ENCODE measurements at regions not wholly inside any gene's neighbourhood (a gene's known extent, or its start where the extent isn't known, plus 50 kb on each side); places are given as distances from the start of the nearest gene placed in this dataset.
A peak's percentile ranks its signal among the peaks of the same experiment; 100 is the strongest.

DNA sequence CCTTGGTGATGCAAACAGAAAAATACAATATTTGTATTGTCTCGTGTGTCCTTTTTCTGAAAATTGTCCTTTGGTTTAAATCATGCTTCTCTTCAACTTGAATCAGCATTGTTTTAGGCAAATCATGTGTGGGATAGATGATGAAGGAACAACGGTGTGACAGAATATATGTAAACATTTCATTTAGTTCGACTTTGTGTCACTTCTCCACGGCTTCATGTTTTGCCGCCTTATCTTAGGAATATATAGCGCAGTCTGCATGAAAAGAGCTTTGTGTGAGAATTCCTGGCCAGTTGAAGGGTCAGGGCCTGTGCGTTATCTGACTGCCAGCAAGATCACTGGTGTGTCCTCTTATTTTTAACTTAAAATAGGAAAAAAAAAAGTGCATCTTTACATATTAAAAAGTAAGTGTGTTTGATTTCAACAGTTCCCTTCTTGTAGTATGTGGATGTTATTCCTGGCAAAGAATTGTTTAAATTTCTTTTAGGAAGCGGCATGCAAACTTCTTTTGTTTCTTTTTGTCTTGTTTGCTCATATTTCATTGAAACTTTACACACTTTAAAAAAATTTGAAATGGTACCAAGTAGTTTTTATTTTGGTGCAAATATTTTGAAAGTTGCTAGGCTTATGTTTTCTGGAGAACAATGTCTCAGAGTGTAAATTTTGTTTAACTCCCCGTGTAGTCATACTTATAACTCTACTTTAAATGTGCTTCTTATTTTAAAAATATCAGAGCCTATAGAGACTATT, 465.2 kb downstream of the USP25 start:
- 5 to 14% (median 10%) methylated on average over 9 of the region's 9 CpGs for WGBS, 4 donors
- TF ChIP-seq POLR2A (IDR thresholded peaks at IDR 0.05) (no peak), CTCF (IDR thresholded peaks at IDR 0.05) (no peak)
- DNase-seq, result peak in 1 of 5 donors; percentile 18

GRCh38 chr21:16195538-16195910, 465.7 kb downstream of the USP25 start:
- Histone ChIP-seq H3K27me3 (no peaks in the 10 kb centered on the region), H3K9me3 (peaks cover 0 to 17% (median 0%) of the 10 kb centered on the region in 12 donors), H3K27ac (peak overlapping the region; percentile 19 to 80 (median 68)), H3K4me1 (peaks cover 0 to 23% (median 0%) of the 10 kb centered on the region in 12 donors), H3K4me3 (peak overlapping the region; percentile 6 to 63 (median 48)), H3K36me3 (no peaks in the 10 kb centered on the region)
- no peak for TF ChIP-seq CTCF (IDR thresholded peaks at IDR 0.05)
- TF ChIP-seq POLR2A (IDR thresholded peaks at IDR 0.05), result no peak
- intact Hi-C loops (cut with DNase I), result loop anchor here (1.0 to 10.0 kb wide), 8 partner anchors 109 to 227 kb away; no protein-coding TSS in a partner anchor
- ATAC-seq, result peak in 1 of 4 donors; percentile 37
- WGBS, 4 donors, result 12 to 21% (median 17%) methylated on average over 4 of the region's 4 CpGs
- DNase-seq, result no peak

More for the DNA sequence above, 465.2 kb downstream of the USP25 start:
- intact Hi-C loops (cut with DNase I), result loop anchor here (1.0 to 10.0 kb wide), 10 partner anchors 110 to 227 kb away; no protein-coding TSS in a partner anchor
- H3K4me3 ChIP-seq, result peak overlapping the region; percentile 6 to 63 (median 48)
- peak overlapping the region; percentile 19 to 80 (median 68) for H3K27ac ChIP-seq
- peak in 3 of 4 donors; percentile 21 to 55 (median 47) for ATAC-seq
- H3K36me3 ChIP-seq, result no peaks in the 10 kb centered on the region
- no peaks in the 10 kb centered on the region for H3K27me3 ChIP-seq
- peaks cover 0 to 18% (median 0%) of the 10 kb centered on the region in 12 donors for H3K9me3 ChIP-seq
- H3K4me1 ChIP-seq, result peaks cover 0 to 23% (median 0%) of the 10 kb centered on the region in 12 donors

DNA sequence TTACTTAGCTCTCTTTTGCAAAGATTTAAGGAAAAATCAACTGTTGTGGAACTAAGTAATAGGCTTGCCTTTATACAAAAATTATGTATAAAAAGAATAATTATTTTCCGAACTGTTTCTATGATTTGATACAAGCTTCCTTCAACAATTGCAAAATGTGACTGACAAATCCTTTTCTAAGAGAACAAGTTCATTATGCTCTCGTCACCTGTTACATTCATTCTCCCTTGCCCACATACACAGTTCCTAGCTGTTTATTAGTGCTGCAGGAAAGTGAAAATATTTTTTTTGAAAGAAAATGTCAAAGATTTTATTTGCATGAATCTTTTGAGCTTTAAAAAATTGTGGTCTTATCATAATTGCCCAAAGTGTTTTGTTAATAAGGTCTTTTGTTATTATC, 466.2 kb downstream of the USP25 start:
- ATAC-seq (no peak), DNase-seq (no peak)
- intact Hi-C loops (cut with DNase I), result loop anchor here in 9 of 10 donors (5.0 to 10.0 kb wide), 5 partner anchors 109 to 226 kb away; no protein-coding TSS in a partner anchor
- 20 to 42% (median 34%) methylated on average over 2 of the region's 2 CpGs for WGBS, 4 donors
- Histone ChIP-seq H3K4me3 (peak overlapping the region; percentile 6 to 63 (median 48)), H3K27ac (peak overlapping the region; percentile 19 to 80 (median 68)), H3K4me1 (peaks cover 0 to 23% (median 0%) of the 10 kb centered on the region in 12 donors), H3K27me3 (no peaks in the 10 kb centered on the region), H3K36me3 (no peaks in the 10 kb centered on the region), H3K9me3 (peaks cover 0 to 17% (median 0%) of the 10 kb centered on the region in 12 donors)
- TF ChIP-seq POLR2A (IDR thresholded peaks at IDR 0.05) (no peak), CTCF (IDR thresholded peaks at IDR 0.05) (no peak)

GRCh38 chr21:16198546-16198945, 468.8 kb downstream of the USP25 start:
- TF ChIP-seq CTCF (IDR thresholded peaks at IDR 0.05), result no peak
- TF ChIP-seq POLR2A (IDR thresholded peaks at IDR 0.05), result no peak
- 46 to 69% (median 66%) methylated on average over 3 of the region's 3 CpGs for WGBS, 4 donors
- no peaks in the 10 kb centered on the region for H3K27me3 ChIP-seq
- ATAC-seq, result peak in 2 of 4 donors; percentile 47 to 54
- H3K36me3 ChIP-seq, result no peaks in the 10 kb centered on the region
- intact Hi-C loops (cut with DNase I), result loop anchor here in 9 of 10 donors (5.0 to 10.0 kb wide), 5 partner anchors 106 to 224 kb away; no protein-coding TSS in a partner anchor
- H3K4me3 ChIP-seq, result no peak overlapping the region
- peaks cover 0 to 17% (median 0%) of the 10 kb centered on the region in 12 donors for H3K9me3 ChIP-seq
- no peak for DNase-seq
- peaks cover 0 to 16% (median 0%) of the 10 kb centered on the region in 12 donors for H3K4me1 ChIP-seq
- no peak overlapping the region for H3K27ac ChIP-seq

Measured in heart left ventricle (tissue), 16 donors.